Stomach (tissue), 8 donors: ENCODE measurements at regions not wholly inside any gene's neighbourhood (a gene's known extent, or its start where the extent isn't known, plus 50 kb on each side); places are given as distances from the start of the nearest gene placed in this dataset.

ENCODE experiments used
- DNase-seq, 2 donors: peaks; one replicate each; pipeline versions ENCODE4 v3.0.0 to v3.0.0-alpha.2; 2013 to 2019
- H3K27ac ChIP-seq, 5 donors: fragments of 200-600 bp in 4 of 5; sonication (generic) in 4 of 5; one replicate each; pipeline ENCODE4 v1.5.1; 2013 to 2019; ENCODE audit warnings: mild to moderate bottlenecking in 1 of 5, moderate library complexity in 1 of 5
- H3K27me3 ChIP-seq, 3 donors: fragments of 200-600 bp; sonication (generic); one replicate each; pipeline ENCODE4 v1.5.1; 2017 to 2019; ENCODE audit warnings: mixed run types in 1 of 3
- H3K36me3 ChIP-seq, 4 donors: fragments of 200-600 bp; sonication (generic); 1 replicate in 3 of 4; 2 replicates in 1 of 4; pipeline ENCODE4 v1.5.1; 2016 to 2019
- H3K4me1 ChIP-seq, 4 donors: fragments of 200-600 bp; sonication (generic); one replicate each; pipeline ENCODE4 v1.5.1; 2016 to 2019
- H3K4me3 ChIP-seq, 4 donors: fragments of 200-600 bp; sonication (generic) in 3 of 4; one replicate each; pipeline ENCODE4 v1.5.1; 2016 to 2019; ENCODE audit warnings: mild to moderate bottlenecking in 1 of 4
- H3K9me3 ChIP-seq, 4 donors: fragments of 200-600 bp; sonication (generic); one replicate each; pipeline ENCODE4 v1.5.1; 2016 to 2019
- EP300 ChIP-seq: sonication (generic); formaldehyde crosslinking; IDR thresholded peaks from one replicate; pipeline ENCODE4 v1.6.1; 2017; ENCODE audit warnings: antibody characterized with exemption
- POLR2A ChIP-seq, 4 donors: fragments of 450-650 bp; IDR thresholded peaks; one replicate each; pipeline ENCODE4 v1.6.1; 2016; ENCODE audit warnings: antibody characterized with exemption in 4 of 4, control low read depth in 2 of 4, mild to moderate bottlenecking in 1 of 4, moderate library complexity in 1 of 4
- POLR2AphosphoS5 ChIP-seq, 3 donors: sonication (generic); formaldehyde crosslinking; IDR thresholded peaks; one replicate each; pipeline ENCODE4 v1.6.1; 2016; ENCODE audit warnings: antibody characterized with exemption in 3 of 3
- WGBS, 5 donors: extraction: QIAGEN DNeasy Blood & Tissue Kit in 3 of 5; methylation state at CpG; one replicate each; pipeline versions ENCODE4 v1.1.5 to v1.1.7; 2013 to 2018; 5-methylcytosine and 5-hydroxymethylcytosine counted together
- intact Hi-C: fragments of 100-400 bp; cut with DNase I; formaldehyde crosslinking; loops from one replicate; pipeline ENCODE4 v1.15.1; 2023; ENCODE audit warnings: low total_unique reads
- TF ChIP-seq, protein P1 (sequence below), 7 experiments: fragments of 450-650 bp in 4 of 7; fragments of 200-600 bp in 3 of 7; sonication (generic) in 3 of 7; IDR thresholded peaks; one replicate each; pipeline ENCODE4 v1.5.1; 2016 to 2019; ENCODE audit warnings: antibody characterized with exemption in 7 of 7, control low read depth in 2 of 7, mild to moderate bottlenecking in 1 of 7
- donor health status: healthy with polysubstance abuse.
- donor health status: Bipolar disorder and iron deficiency.
- donor health status: healthy.

DNA sequence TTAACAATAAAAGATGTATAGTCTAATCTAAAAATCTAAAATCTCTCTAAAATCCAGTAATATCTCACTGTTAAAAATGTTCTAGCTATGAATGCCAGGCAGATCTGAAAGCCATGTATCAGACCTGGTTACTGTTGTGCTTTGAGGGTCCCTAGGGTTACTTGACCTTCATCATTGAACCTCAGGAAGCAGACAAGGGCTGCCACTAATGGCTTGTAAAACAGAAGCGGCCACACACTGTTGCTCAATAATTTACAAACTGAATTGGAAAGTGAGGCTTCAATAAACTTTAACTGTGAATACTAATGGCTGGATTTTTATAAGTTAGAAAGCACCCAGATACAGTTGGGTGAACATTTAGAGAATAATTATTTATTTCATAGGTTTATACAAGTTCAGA, 198.0 kb upstream of the RPS23 start:
- H3K4me3 ChIP-seq = no peak overlapping the region
- no peaks in the 10 kb centered on the region for H3K4me1 ChIP-seq
- intact Hi-C loops = no loop called here
- TF ChIP-seq EP300 = no peak
- TF ChIP-seq, protein P1, sequence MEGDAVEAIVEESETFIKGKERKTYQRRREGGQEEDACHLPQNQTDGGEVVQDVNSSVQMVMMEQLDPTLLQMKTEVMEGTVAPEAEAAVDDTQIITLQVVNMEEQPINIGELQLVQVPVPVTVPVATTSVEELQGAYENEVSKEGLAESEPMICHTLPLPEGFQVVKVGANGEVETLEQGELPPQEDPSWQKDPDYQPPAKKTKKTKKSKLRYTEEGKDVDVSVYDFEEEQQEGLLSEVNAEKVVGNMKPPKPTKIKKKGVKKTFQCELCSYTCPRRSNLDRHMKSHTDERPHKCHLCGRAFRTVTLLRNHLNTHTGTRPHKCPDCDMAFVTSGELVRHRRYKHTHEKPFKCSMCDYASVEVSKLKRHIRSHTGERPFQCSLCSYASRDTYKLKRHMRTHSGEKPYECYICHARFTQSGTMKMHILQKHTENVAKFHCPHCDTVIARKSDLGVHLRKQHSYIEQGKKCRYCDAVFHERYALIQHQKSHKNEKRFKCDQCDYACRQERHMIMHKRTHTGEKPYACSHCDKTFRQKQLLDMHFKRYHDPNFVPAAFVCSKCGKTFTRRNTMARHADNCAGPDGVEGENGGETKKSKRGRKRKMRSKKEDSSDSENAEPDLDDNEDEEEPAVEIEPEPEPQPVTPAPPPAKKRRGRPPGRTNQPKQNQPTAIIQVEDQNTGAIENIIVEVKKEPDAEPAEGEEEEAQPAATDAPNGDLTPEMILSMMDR (IDR thresholded peaks at IDR 0.05) = no peak
- no peak for TF ChIP-seq POLR2A (IDR thresholded peaks at IDR 0.05)
- no peak for TF ChIP-seq POLR2AphosphoS5 (IDR thresholded peaks at IDR 0.05)
- no peak overlapping the region for H3K27ac ChIP-seq
- H3K27me3 ChIP-seq = no peaks in the 10 kb centered on the region
- DNase-seq = no peak
- WGBS, 5 donors = 80 to 94% (median 86%) methylated on average over 1 of the region's 1 CpG
- no peaks in the 10 kb centered on the region for H3K36me3 ChIP-seq
- H3K9me3 ChIP-seq = no peaks in the 10 kb centered on the region

DNA sequence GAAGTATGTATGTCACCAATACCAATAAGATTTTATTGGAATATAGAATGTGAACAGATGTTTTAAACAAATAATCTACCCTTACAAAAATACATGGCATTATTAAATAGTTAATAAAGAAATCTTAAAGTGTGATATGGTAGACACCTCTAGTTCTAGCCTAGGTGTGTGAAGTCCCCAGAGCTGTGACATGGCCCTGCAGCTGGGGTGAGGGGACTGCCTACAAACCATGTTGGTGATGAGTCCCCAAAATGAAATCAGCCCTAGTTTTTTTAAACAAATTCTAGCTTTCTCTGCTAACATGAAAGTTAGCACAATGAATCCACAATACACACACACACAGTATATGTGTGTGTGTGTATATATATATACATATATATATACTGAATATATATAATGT, 195.1 kb upstream of the RPS23 start:
- no peaks in the 10 kb centered on the region for H3K36me3 ChIP-seq

DNA sequence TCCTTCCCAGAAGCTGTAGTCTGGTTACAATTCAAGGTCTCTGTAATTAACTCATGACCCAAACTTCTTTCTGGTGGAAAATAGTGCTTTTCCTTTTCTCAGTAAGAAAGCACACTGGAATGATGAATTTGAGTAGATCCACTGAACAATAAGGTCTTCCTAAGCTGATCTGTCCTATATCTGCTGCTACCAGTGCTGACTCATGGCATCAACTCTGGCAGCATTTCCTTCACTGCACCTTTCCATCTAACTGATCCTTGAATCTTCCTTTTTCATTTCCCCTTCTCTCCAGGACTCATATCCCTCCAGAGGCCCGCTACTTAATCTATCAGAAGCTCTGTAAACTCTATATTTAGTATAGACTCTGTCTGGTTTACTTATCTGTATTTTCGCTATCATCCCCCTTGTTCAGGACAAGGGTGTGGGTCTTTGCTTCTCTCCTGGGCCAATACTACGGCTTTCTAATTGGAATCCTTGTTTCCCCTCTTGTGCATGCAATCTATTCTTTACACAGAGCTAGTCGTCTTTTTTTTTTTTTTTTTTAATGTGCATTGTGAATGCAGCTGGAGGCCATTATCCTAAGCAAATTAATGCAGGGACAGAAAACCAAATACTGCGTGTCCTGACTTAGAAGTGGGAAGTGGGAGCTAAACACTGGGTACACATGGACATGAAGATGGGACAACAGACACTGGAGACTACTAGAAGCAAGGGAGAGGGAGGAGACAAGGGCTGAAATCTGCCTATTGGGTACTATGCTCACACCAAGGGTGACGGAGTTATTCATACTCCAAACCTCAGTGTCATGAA, 192.2 kb upstream of the RPS23 start:
- H3K4me1 ChIP-seq = no peaks in the 10 kb centered on the region
- 60 to 71% (median 68%) methylated on average over 6 of the region's 6 CpGs for WGBS, 5 donors

More for the DNA sequence above, 195.1 kb upstream of the RPS23 start:
- Histone ChIP-seq H3K27ac (no peak overlapping the region), H3K9me3 (no peaks in the 10 kb centered on the region), H3K4me1 (no peaks in the 10 kb centered on the region), H3K27me3 (no peaks in the 10 kb centered on the region), H3K4me3 (no peak overlapping the region)
- DNase-seq = no peak
- intact Hi-C loops = no loop called here
- TF ChIP-seq POLR2A (IDR thresholded peaks at IDR 0.05) = no peak
- TF ChIP-seq, protein P1 (IDR thresholded peaks at IDR 0.05) = no peak
- TF ChIP-seq EP300 = no peak
- TF ChIP-seq POLR2AphosphoS5 (IDR thresholded peaks at IDR 0.05) = no peak

DNA sequence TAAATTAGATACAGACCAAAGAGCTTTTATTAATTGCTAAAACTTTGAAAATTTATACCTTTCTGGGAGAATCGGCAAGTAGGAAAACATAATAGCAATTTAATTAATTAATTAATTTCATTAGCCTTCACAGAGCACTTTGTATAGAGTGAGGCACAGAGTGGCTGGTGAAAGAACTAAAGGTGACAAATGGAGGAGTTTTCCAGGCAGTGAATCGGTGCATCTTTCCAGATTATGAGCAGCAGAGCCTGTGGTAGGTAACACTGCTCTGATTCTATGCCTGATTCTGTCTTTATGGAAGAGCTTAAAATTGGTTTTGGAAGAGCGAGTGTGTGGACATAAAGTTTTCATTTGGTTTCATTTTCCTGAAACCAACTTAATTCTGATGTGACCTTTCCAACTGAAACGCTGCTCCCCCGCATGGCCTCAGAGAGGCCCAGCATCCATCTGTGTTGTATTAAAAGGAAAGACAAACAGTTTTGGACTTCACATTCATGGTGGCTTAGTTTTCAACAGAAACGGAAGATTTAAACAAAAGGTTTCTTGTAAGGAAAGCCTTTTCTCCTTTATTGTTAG, 188.9 kb upstream of the RPS23 start:
- Histone ChIP-seq H3K36me3 (no peaks in the 10 kb centered on the region), H3K4me3 (no peak overlapping the region), H3K9me3 (peaks cover 0 to 9% (median 3%) of the 10 kb centered on the region in 4 donors), H3K4me1 (no peaks in the 10 kb centered on the region), H3K27me3 (no peaks in the 10 kb centered on the region), H3K27ac (no peak overlapping the region)
- TF ChIP-seq POLR2AphosphoS5 (IDR thresholded peaks at IDR 0.05) = no peak
- no peak for TF ChIP-seq EP300
- no peak for TF ChIP-seq POLR2A (IDR thresholded peaks at IDR 0.05)
- TF ChIP-seq, protein P1 (IDR thresholded peaks at IDR 0.05) = no peak
- WGBS, 5 donors = 71 to 81% (median 78%) methylated on average over 6 of the region's 6 CpGs
- DNase-seq = peak in 1 of 2 donors; percentile 64
- intact Hi-C loops = no loop called here

More for the DNA sequence above, 192.2 kb upstream of the RPS23 start:
- TF ChIP-seq, protein P1 (IDR thresholded peaks at IDR 0.05) = no peak
- TF ChIP-seq POLR2AphosphoS5 (IDR thresholded peaks at IDR 0.05) = no peak
- no peak for TF ChIP-seq POLR2A (IDR thresholded peaks at IDR 0.05)
- TF ChIP-seq EP300 = no peak
- no peaks in the 10 kb centered on the region for H3K36me3 ChIP-seq
- no peaks in the 10 kb centered on the region for H3K9me3 ChIP-seq
- H3K4me3 ChIP-seq = no peak overlapping the region
- H3K27me3 ChIP-seq = no peaks in the 10 kb centered on the region
- no peak for DNase-seq
- no peak overlapping the region for H3K27ac ChIP-seq
- intact Hi-C loops = no loop called here
